HCT116 (cell line): ENCODE measurements at regions not wholly inside any gene's neighbourhood (a gene's known extent, or its start where the extent isn't known, plus 50 kb on each side); places are given as distances from the start of the nearest gene placed in this dataset.

Source experiments
- ATAC-seq: fragments of 200-7000 bp; cut with Tn5 transposase; 2 replicates; pipeline ENCODE4 v1.9.1; 2020; ENCODE audit warnings: mild to moderate bottlenecking, moderate library complexity
- BruUV-seq: library from RNA; stranded (reverse); fragments of 400-500 nt; replicated peaks from 2 replicates; lab custom pipeline; 2021; lab: Mats Ljungman, UMichigan
- CTCF ChIA-PET: fragments of 300-600 bp; sonication (Branson Sonifier 250); formaldehyde crosslinking; loops from one replicate; lab custom pipeline; 2021; ENCODE audit warnings: antibody characterized with exemption; lab: Charles Lee
- POLR2A ChIA-PET: fragments of 300-600, 350-600 bp; sonication (Branson Sonifier 250); formaldehyde crosslinking; loops from one replicate; lab custom pipeline; 2021; ENCODE audit warnings: antibody characterized with exemption; lab: Charles Lee
- RAD21 ChIA-PET, 2 experiments: fragments of 300-600 bp; sonication (Branson Sonifier 250); formaldehyde crosslinking; loops; one replicate each; lab custom pipeline; 2023; ENCODE audit warnings: low total read pairs in 2 of 2; ENCODE audit not compliant: uncharacterized antibody in 2 of 2, unreplicated experiment in 2 of 2, low non-redundant PET in 1 of 2; lab: Charles Lee
- DNase-seq: peaks from one replicate; pipeline ENCODE4 v3.0.0-alpha.2; 2010; ENCODE audit warnings: low read depth, low spot score
- H2AFZ ChIP-seq: fragments of 200-600 bp; shearing (Covaris generic), sonication (generic); 2 replicates; pipeline ENCODE4 v1.6.1; 2017; ENCODE audit warnings: low read depth, mixed run types, mixed read lengths, antibody characterized with exemption, low read length; ENCODE audit not compliant: poor library complexity, severe bottlenecking
- H3K27ac ChIP-seq: 2 replicates; pipeline ENCODE4 v1.5.1; 2012; ENCODE audit warnings: low read depth, low read length
- H3K27me3 ChIP-seq: fragments of 200-600 bp; sonication (generic); 2 replicates; pipeline ENCODE4 v1.6.1; 2016; ENCODE audit warnings: mixed run types, low read length, mixed read lengths; ENCODE audit not compliant: insufficient read depth
- H3K36me3 ChIP-seq, 2 experiments: fragments of 200-500 bp in 1 of 2; fragments of 200-600 bp in 1 of 2; sonication (Bioruptor generic) in 1 of 2; sonication (generic) in 1 of 2; 2 replicates each; pipeline versions ENCODE4 v1.5.1 to v1.6.1; 2014 to 2016; ENCODE audit warnings: low read length in 2 of 2, inconsistent platforms in 1 of 2, mixed read lengths in 1 of 2, mixed run types in 1 of 2; ENCODE audit not compliant: insufficient read depth in 2 of 2, control insufficient read depth in 1 of 2
- H3K4me1 ChIP-seq, 2 experiments: fragments of 200-600 bp in 1 of 2; sonication (generic) in 1 of 2; 2 replicates each; pipeline versions ENCODE4 v1.5.1 to v1.6.1; 2012 to 2017; ENCODE audit warnings: low read length in 2 of 2, inconsistent platforms in 1 of 2, mild to moderate bottlenecking in 1 of 2, mixed read lengths in 1 of 2, mixed run types in 1 of 2, moderate library complexity in 1 of 2; ENCODE audit not compliant: insufficient read depth in 2 of 2, control insufficient read depth in 1 of 2
- H3K4me2 ChIP-seq: fragments of 200-600 bp; sonication (generic); 2 replicates; pipeline ENCODE4 v1.6.1; 2017; ENCODE audit warnings: mixed run types, low read length, mixed read lengths
- H3K4me3 ChIP-seq, 2 experiments: fragments of 200-600 bp in 1 of 2; sonication (generic) in 1 of 2; replicated peaks in 1 of 2; 2 replicates each; pipeline ENCODE4 v1.5.1; 2011 to 2016; ENCODE audit warnings: low read length in 2 of 2, control low read depth in 1 of 2, low read depth in 1 of 2, mild to moderate bottlenecking in 1 of 2, mixed read lengths in 1 of 2, mixed run types in 1 of 2
- H3K79me2 ChIP-seq: fragments of 200-600 bp; sonication (generic); 2 replicates; pipeline ENCODE4 v1.6.1; 2017; ENCODE audit warnings: mild to moderate bottlenecking, mixed run types, low read length, moderate library complexity, mixed read lengths; ENCODE audit not compliant: insufficient read depth
- H3K9ac ChIP-seq: fragments of 200-600 bp; sonication (generic); 2 replicates; pipeline ENCODE4 v1.6.1; 2016; ENCODE audit warnings: low read length, mixed read lengths
- H3K9me2 ChIP-seq: fragments of 200-600 bp; sonication (generic), shearing (Covaris generic); 2 replicates; pipeline ENCODE4 v1.6.1; 2017; ENCODE audit warnings: mixed run types, mild to moderate bottlenecking, moderate library complexity; ENCODE audit not compliant: insufficient read depth
- H3K9me3 ChIP-seq, 2 experiments: fragments of 200-500 bp in 1 of 2; fragments of 200-600 bp in 1 of 2; sonication (Bioruptor generic) in 1 of 2; sonication (generic) in 1 of 2; 2 replicates each; pipeline ENCODE4 v1.6.1; 2014 to 2017; ENCODE audit warnings: low read length in 2 of 2, mixed read lengths in 2 of 2, inconsistent platforms in 1 of 2, low read depth in 1 of 2, mild to moderate bottlenecking in 1 of 2, mixed run types in 1 of 2, moderate library complexity in 1 of 2; ENCODE audit not compliant: control insufficient read depth in 1 of 2, insufficient read depth in 1 of 2
- H4K20me1 ChIP-seq: fragments of 200-600 bp; sonication (generic), shearing (Covaris generic); 2 replicates; pipeline ENCODE4 v1.6.1; 2017; ENCODE audit warnings: mixed run types, mild to moderate bottlenecking, moderate library complexity; ENCODE audit not compliant: insufficient read depth
- ATF3 ChIP-seq: IDR thresholded peaks from 2 replicates; pipeline ENCODE4 v1.6.1; 2012
- CEBPB ChIP-seq: IDR thresholded peaks from 2 replicates; pipeline ENCODE4 v1.6.1; 2012; ENCODE audit warnings: low read depth
- CTCF ChIP-seq, 3 experiments: fragments of 200-600 bp in 1 of 3; sonication (generic) in 1 of 3; IDR thresholded peaks in 2 of 3; conservative IDR thresholded peaks in 1 of 3; 2 replicates each; pipeline ENCODE4 v1.5.1; 2012 to 2017; ENCODE audit warnings: low read depth in 2 of 3, low read length in 2 of 3, antibody characterized with exemption in 1 of 3, borderline replicate concordance in 1 of 3, control low read depth in 1 of 3, mild to moderate bottlenecking in 1 of 3, mixed read lengths in 1 of 3, mixed run types in 1 of 3, moderate library complexity in 1 of 3; ENCODE audit not compliant: insufficient read depth in 1 of 3
- EGR1 ChIP-seq: IDR thresholded peaks from 2 replicates; pipeline ENCODE4 v1.6.1; 2012; ENCODE audit warnings: low read depth
- ELF1 ChIP-seq: IDR thresholded peaks from 2 replicates; pipeline ENCODE4 v1.6.1; 2012; ENCODE audit warnings: low read depth, borderline replicate concordance
- EZH2 ChIP-seq: fragments of 200-600 bp; sonication (generic); IDR thresholded peaks from 2 replicates; pipeline ENCODE4 v1.6.1; 2017; ENCODE audit warnings: antibody characterized with exemption, mixed run types
- FOSL1 ChIP-seq: IDR thresholded peaks from 2 replicates; pipeline ENCODE4 v1.6.1; 2012; ENCODE audit warnings: low read depth
- JUND ChIP-seq: IDR thresholded peaks from 2 replicates; pipeline ENCODE4 v1.6.1; 2012
- MAX ChIP-seq: IDR thresholded peaks from 2 replicates; pipeline ENCODE4 v1.6.1; 2012
- POLR2AphosphoS5 ChIP-seq: IDR thresholded peaks from 2 replicates; pipeline ENCODE4 v1.6.1; 2011; ENCODE audit warnings: mild to moderate bottlenecking, low read depth, low read length, moderate library complexity
- RAD21 ChIP-seq: IDR thresholded peaks from 2 replicates; pipeline ENCODE4 v1.6.1; 2012; ENCODE audit warnings: low read depth, mild to moderate bottlenecking
- SRF ChIP-seq: IDR thresholded peaks from 2 replicates; pipeline ENCODE4 v1.6.1; 2012; ENCODE audit warnings: low read depth
- ZBTB33 ChIP-seq: IDR thresholded peaks from 2 replicates; pipeline ENCODE4 v1.6.1; 2011; ENCODE audit warnings: mild to moderate bottlenecking, low read length, moderate library complexity; ENCODE audit not compliant: insufficient replicate concordance; ENCODE audit errors: extremely low read depth
- intact Hi-C: fragments of 100-400 bp; cut with micrococcal nuclease; formaldehyde crosslinking; loops from 2 replicates; pipeline ENCODE4 v1.10.0; 2022

GRCh38 chr2:19473350-19473749 lies 114.9 kb upstream of the OSR1 start:
- no peaks in the 10 kb centered on the region for H3K79me2 ChIP-seq
- no peaks in the 10 kb centered on the region for H3K4me1 ChIP-seq
- BruUV-seq: no TSS peak
- ChIA-PET POLR2A (no interaction called here), RAD21 (no interaction called here), CTCF (no interaction called here)
- no peak overlapping the region for H2AFZ ChIP-seq
- intact Hi-C loops: no loop called here
- H3K27me3 ChIP-seq: no peaks in the 10 kb centered on the region
- no peaks in the 10 kb centered on the region for H3K9me3 ChIP-seq
- H3K27ac ChIP-seq: no peak overlapping the region
- H4K20me1 ChIP-seq: no peaks in the 10 kb centered on the region
- no peak overlapping the region for H3K4me3 ChIP-seq
- no peaks in the 10 kb centered on the region for H3K9me2 ChIP-seq
- DNase-seq (no peak), ATAC-seq (no peak)
- H3K9ac ChIP-seq: no peak overlapping the region
- TF ChIP-seq POLR2AphosphoS5 (no peak), CEBPB (no peak), RAD21 (no peak), ZBTB33 (no peak), MAX (no peak), ELF1 (no peak), SRF (no peak), EZH2 (no peak), CTCF (IDR thresholded peaks at IDR 0.05 in 2 of 3, conservative IDR thresholded peaks at IDR 0.05 in 1 of 3; ENCODE audit: borderline replicate concordance in 1 of 3, insufficient read depth in 1 of 3, low read depth in 2 of 3, low read length in 2 of 3) (no peak), EGR1 (no peak), FOSL1 (no peak), ATF3 (no peak), JUND (no peak)
- no peaks in the 10 kb centered on the region for H3K36me3 ChIP-seq
- H3K4me2 ChIP-seq: no peak overlapping the region
